ENCODE measurements at regions not wholly inside any gene's neighbourhood (a gene's known extent, or its start where the extent isn't known, plus 50 kb on each side); places are given as distances from the start of the nearest gene placed in this dataset.
A peak's percentile ranks its signal among the peaks of the same experiment; 100 is the strongest.

- H3K9me3 ChIP-seq, result no peaks in the 10 kb centered on the region
- WGBS, result 30% methylated on average over 2 of the region's 2 CpGs
- intact Hi-C loops (cut with DNase I), result no loop called here
- H3K36me3 ChIP-seq, result no peaks in the 10 kb centered on the region
- peak; percentile 62 for DNase-seq (ENCODE audit: low spot score)
- H3K4me3 ChIP-seq, result no peak overlapping the region
- H3K4me1 ChIP-seq (replicated peaks), result no peaks in the 10 kb centered on the region
- TF ChIP-seq POLR2AphosphoS5 (IDR thresholded peaks at IDR 0.05), result peak; percentile 16
- TF ChIP-seq POLR2A (IDR thresholded peaks at IDR 0.05), result no peak
- H3K27me3 ChIP-seq (replicated peaks; ENCODE audit: insufficient read depth), result no peaks in the 10 kb centered on the region
- no peak overlapping the region for H3K27ac ChIP-seq
These were observed 348.1 kb downstream of the FOXO1 start for GRCh38 chr13:40318366-40318765.

- WGBS, result 51% methylated on average over 3 of the region's 3 CpGs
- no peak overlapping the region for H3K27ac ChIP-seq
These were observed 346.5 kb downstream of the FOXO1 start for GRCh38 chr13:40319699-40320579.

DNA sequence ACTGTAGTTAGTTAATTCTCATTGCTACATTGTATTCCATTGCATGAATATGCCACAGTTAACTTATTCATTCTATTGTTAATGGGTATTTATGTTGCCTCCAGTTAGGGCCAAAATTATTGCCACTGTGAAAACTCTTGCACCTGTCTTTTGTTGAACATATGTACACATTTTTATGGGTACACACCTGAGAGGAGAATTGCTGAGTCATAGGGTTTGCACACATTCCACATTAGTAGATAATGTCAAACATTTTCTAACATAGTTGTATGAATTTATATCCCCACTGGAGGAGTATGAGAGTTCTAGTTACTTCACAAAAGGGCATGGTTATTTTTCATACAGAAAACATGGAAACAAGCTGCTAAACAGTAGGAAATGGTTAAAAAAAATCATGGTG, 338.4 kb downstream of the FOXO1 start:
- no peaks in the 10 kb centered on the region for H3K27me3 ChIP-seq (replicated peaks; ENCODE audit: insufficient read depth)
- intact Hi-C loops (cut with DNase I), result no loop called here
- TF ChIP-seq POLR2AphosphoS5 (IDR thresholded peaks at IDR 0.05), result no peak
- TF ChIP-seq POLR2A (IDR thresholded peaks at IDR 0.05), result no peak
- TF ChIP-seq CTCF (IDR thresholded peaks at IDR 0.05), result no peak

More at GRCh38 chr13:40319699-40320579, 346.5 kb downstream of the FOXO1 start:
- TF ChIP-seq POLR2A (IDR thresholded peaks at IDR 0.05) (no peak), CTCF (IDR thresholded peaks at IDR 0.05) (no peak), POLR2AphosphoS5 (IDR thresholded peaks at IDR 0.05) (no peak)
- Histone ChIP-seq H3K27me3 (replicated peaks; ENCODE audit: insufficient read depth) (no peaks in the 10 kb centered on the region), H3K9me3 (no peaks in the 10 kb centered on the region), H3K4me1 (replicated peaks) (no peaks in the 10 kb centered on the region), H3K36me3 (no peaks in the 10 kb centered on the region), H3K4me3 (no peak overlapping the region)
- intact Hi-C loops (cut with DNase I), result no loop called here
- no peak for DNase-seq (ENCODE audit: low spot score)

GRCh38 chr13:40329781-40330485, 336.5 kb downstream of the FOXO1 start:
- intact Hi-C loops (cut with DNase I), result no loop called here
- Histone ChIP-seq H3K4me3 (no peak overlapping the region), H3K9me3 (no peaks in the 10 kb centered on the region), H3K4me1 (replicated peaks) (no peaks in the 10 kb centered on the region), H3K27ac (no peak overlapping the region), H3K27me3 (replicated peaks; ENCODE audit: insufficient read depth) (no peaks in the 10 kb centered on the region), H3K36me3 (no peaks in the 10 kb centered on the region)
- no peak for TF ChIP-seq CTCF (IDR thresholded peaks at IDR 0.05)
- no peak for TF ChIP-seq POLR2A (IDR thresholded peaks at IDR 0.05)
- no peak for TF ChIP-seq POLR2AphosphoS5 (IDR thresholded peaks at IDR 0.05)
- DNase-seq (ENCODE audit: low spot score), result no peak
- 94% methylated on average over 4 of the region's 4 CpGs for WGBS

More for the DNA sequence above, 338.4 kb downstream of the FOXO1 start:
- H3K27ac ChIP-seq, result no peak overlapping the region
- no peaks in the 10 kb centered on the region for H3K36me3 ChIP-seq
- no peak for DNase-seq (ENCODE audit: low spot score)
- no peaks in the 10 kb centered on the region for H3K4me1 ChIP-seq (replicated peaks)
- no peaks in the 10 kb centered on the region for H3K9me3 ChIP-seq
- H3K4me3 ChIP-seq, result no peak overlapping the region

GRCh38 chr13:40330950-40331349, 335.5 kb downstream of the FOXO1 start:
- TF ChIP-seq CTCF (IDR thresholded peaks at IDR 0.05) (no peak), POLR2A (IDR thresholded peaks at IDR 0.05) (no peak), POLR2AphosphoS5 (IDR thresholded peaks at IDR 0.05) (no peak)
- 92% methylated on average over 9 of the region's 9 CpGs for whole genome bisulfite sequencing
- no peak overlapping the region for H3K27ac ChIP-seq
- no peak for DNase-seq (ENCODE audit: low spot score)
- no peaks in the 10 kb centered on the region for H3K9me3 ChIP-seq
- intact Hi-C loops (cut with DNase I), result no loop called here
- no peak overlapping the region for H3K4me3 ChIP-seq
- H3K36me3 ChIP-seq, result no peaks in the 10 kb centered on the region
- no peaks in the 10 kb centered on the region for H3K27me3 ChIP-seq (replicated peaks; ENCODE audit: insufficient read depth)
- no peaks in the 10 kb centered on the region for H3K4me1 ChIP-seq (replicated peaks)
